HG03457 (cell line): ENCODE measurements at regions not wholly inside any gene's neighbourhood (a gene's known extent, or its start where the extent isn't known, plus 50 kb on each side); places are given as distances from the start of the nearest gene placed in this dataset.
"Not testable (repeated sequence)": the region's sequence is repeated elsewhere in the genome, so short reads cannot be mapped to it uniquely, and the experiment has no call there.

ENCODE experiments used
- ATAC-seq: cut with Tn5 transposase; IDR thresholded peaks from one replicate; pipeline ENCODE4 v1.9.1; 2021; ENCODE audit warnings: moderate number of reproducible peaks; ENCODE audit not compliant: unreplicated experiment

DNA sequence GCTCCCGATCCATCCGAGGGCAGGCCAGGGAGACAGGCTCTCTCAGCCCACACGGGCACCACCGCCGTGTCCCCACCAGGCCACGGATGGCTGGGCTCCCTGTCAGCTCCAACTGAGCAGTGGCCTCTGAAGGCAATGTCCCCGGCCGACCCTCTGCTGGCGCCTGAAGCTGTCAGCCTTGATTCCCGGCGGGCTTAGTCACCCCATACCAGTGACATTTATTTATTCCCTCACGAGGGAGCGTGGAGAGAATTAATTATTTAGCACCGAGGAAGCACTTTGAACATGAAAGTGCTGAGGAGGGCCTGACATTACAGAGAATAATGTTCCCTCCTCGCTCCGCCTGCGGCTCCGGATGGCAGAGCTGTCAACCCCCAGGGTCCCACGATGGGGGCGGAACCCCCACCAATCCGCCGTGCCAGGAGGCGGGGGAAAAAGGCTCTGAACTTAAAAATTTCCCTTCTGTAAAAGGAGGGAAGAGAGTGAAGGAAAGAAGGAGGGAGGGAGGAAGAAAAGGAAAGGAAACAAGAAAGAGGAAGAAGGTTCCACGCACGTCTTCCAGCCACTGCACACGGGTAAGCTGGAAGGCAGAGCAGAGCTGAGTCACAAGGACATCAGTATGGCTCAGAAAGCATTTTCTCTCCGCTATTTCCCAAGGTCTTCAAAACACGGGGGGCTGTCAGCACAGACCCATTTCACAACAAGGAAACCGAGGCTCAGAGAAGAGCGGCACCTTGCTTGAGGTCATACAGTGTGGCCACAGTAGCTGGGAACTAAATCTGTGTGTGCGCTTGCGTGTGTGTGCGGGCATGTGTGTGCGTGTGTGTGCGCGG is 108.7 kb upstream of the NCOR2 start:
- ATAC-seq = no peak

DNA sequence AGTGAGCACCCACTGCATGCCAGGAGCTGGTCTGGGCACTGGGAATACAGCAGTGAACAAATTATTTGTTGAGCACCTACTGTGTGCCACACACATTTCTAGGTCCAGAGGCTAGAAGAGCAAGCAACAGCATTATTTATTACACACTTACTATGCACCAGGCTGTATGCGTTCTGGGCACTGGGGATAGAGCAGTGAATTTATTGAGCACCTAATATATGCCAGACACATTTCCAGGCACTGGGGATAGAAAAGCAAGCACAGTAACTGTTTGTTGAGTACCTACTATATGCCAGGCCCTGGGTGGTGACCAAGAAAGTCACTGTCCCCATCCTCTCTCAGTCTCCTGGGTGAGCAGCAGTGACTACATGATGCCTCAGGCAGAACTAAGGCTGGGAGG is 107.5 kb upstream of the NCOR2 start:
- ATAC-seq = no peak

DNA sequence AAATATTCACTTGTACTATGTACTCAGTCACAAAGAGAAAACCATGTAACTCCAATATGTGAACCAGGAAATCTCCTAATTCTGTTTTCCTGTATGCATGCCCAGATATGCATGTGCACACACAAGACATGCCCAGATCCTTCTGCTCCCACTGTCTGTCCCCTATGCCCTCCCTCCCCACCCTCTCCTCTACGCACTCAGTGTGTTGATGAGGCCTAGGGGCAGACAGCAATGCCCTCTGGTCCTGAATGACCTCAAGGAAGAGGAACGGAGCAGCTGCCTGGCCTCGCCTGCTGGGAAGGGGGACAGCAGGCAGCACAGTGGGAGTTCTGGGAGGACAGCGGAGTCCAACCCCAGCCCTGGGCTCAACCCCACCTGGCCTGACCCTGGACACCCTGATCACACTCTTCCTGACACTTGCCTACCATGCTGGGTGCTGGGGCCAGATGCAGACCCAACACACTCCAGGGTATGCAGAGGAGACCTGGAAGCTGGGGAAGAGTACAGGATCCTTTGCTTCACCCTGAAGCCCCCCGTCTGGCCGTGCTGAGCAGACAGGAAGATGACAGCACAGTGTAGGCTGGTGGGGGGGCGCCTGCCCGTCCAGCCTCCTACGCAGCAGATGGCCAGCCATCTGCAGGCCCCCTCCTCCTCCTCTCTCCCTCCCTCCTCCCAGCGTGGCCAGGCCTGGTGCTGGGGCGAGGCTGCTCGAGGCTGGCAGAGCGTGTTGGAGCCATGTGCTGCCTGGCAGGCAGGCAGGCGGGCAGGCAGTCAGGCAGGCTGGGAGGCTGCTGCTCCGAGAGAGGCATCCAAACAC is 106.6 kb upstream of the NCOR2 start:
- ATAC-seq = no peak

DNA sequence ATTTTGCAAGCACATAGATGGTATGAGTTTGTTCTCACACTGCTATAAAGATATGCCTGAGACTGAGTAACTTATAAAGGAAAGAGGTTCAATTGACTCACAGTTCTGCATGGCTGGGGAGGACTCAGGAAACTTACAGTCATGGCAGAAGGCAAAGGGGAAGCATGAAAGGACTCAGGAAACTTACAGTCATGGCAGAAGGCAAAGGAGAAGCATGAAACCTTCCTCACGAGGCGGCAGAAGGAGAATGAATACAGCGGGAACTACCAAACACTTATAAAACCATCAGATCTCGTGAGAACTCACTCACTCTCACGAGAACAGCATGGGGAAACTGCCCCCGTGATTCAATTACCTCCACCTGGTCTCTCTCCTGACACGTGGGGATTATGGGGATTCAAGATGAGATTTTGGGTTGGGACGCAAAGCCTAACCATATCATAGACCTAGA is 101.9 kb upstream of the NCOR2 start:
- ATAC-seq = not testable (repeated sequence)

DNA sequence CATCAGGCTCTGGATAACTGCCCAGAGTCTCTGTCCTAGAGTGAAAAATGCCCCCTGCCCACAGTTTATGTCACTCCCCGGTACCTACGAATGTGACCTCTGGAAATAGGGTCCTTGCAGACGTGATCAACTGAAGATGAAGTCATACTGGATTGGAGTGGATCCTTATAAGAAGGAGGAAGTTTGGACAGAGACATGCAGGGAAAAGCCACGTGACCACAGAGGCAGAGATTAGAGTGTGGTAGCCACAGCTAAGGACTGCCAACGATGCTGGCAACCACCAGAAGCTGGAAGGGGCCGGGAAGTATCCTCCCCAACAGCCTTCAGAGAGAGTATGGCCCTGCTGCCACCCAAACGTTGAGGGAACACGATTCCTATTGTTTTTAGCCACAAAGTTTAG is 101.2 kb upstream of the NCOR2 start:
- no peak for ATAC-seq

DNA sequence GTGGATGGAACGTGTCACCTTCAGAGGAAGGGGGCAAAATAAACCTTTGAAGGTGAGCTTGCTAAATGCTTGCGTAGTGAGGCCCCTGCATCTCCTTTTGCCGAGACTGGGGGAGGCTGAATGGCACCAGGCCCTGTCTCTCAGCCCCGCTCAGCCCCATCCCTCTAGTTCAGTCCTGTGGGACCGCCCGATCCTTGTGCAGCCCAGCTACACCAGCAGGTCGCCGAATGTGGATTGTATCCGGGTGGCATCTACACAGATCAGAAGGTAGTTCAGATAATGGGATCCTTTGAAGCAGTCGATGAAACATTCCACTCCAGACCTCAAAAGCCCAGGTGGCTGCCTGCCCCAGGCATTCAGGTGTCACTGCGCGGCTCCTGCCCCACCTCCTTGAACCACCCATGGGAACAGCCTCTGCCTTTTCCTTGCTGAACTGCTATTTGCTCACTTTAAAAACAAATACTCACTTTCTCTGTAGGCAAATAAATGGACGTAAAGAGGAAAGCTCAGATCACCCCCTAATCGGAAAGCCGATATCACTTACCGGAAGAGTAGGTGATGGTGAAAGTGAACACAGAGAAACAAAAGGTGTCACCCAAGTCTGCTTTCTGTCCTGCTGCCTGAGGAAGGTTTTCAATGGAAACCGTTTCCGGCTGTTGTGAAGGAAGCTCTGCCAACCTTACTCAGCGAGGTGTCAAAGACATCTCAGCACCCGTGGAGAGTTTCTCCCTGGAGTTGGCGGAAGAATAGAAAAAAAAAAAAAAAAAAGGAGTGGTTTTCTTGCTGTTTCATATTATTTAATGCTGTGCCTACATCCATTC is 100.3 kb upstream of the NCOR2 start:
- no peak for ATAC-seq

DNA sequence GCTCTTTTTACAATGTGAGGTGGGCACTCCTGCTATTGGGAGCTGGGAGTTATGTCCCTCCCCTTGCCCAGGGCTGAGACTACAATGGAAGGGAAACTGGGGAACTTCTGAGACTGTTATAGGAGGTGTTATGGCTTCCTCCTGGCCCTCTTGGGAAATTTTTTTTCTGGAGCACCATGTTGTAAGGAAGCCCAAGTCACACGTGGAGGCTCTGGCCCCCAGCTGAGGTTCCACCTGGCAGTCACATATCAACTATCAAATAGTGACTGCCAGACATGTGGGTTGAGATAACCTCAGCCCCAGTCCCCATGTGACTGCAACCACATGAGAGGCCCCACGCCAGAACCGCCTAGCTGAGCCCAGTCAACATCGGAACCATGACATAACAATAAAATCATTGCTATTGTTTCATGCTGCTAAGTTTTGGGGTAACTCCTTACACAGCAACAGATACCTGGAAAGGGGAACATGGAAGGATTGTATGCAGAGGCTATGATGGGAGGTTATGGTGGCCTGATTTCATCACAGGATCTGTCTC is 99.4 kb upstream of the NCOR2 start:
- no peak for ATAC-seq

DNA sequence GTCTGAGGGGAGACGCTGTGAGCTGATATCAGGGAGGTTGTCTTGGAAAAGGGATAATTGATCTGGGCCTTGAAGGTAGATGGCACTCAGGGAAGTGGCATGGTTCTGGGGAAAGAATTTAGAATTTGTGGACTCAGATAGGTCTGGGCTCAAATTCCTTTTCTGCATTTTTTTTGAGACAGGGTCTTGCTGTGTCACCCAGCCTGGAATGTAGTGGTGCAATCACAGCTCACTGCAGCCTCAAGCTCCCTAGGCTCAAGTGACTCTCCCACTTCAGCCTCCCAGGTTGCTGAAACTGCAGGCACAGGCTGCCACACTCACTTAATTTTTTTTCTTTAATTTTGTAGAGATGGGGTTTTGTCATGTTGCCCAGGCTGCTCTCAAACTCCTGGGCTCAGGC is 98.1 kb upstream of the NCOR2 start:
- ATAC-seq = no peak

DNA sequence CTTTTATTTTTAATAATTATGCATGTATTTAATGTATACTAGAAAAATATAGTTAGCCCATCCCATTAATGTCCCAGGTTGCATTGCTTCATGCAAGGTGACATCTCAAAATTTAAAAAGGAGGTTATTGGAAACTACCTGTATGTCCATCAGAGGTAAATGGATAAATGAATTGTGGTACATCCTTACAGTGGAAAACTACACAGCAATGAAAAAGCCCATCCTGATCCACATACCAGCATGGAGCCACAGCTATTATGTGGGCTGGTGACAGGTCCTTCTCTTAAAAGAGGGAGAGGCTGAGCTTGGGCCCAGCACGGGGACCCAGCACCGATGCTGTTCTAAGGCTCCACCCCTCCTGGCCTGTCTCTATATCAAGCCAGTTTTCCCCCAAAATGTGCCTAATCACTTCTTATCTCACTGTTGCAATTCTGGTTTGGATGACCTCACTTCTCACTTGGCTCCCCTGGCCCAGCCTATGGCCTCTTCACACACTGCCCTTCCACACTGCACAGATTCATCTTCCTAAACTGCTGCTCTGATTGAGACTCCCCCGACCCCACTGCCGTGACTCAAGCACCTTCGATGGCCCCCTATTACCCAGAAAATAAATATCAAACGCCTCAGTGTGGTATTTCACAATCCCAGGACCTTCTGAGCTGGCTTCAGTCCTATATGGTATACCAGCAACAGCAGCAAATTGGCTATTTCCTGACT is 97.1 kb upstream of the NCOR2 start:
- ATAC-seq = no peak

DNA sequence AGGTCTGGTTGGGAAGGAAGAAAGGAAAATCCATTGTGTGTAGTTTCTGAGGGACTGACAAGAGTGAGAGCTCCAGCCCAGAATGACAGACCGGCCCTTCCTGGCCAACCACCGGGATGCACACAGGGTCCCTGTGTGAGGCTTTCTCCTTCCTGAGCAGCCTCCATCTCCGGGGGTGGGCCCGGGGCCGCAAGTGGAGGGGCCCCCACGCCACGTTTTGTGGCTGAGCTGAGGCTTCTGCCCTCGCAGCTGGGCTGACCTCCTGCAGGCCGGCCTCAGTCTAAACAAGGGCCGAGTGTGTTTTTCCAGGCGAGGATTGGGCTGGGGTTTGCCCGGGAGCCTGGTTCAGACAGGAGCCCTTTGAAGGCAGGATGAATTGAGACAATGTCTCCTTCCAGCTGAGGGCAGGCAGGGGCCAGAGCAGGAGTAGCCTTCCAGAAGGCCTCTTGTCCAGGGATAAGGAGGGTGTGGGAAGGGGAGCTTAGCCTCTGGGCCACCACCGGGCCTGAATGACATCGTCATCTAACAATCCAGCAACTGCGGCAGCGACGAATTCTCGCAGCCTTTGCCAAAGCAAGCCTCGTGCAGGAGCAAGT is 96.5 kb upstream of the NCOR2 start:
- ATAC-seq = no peak

DNA sequence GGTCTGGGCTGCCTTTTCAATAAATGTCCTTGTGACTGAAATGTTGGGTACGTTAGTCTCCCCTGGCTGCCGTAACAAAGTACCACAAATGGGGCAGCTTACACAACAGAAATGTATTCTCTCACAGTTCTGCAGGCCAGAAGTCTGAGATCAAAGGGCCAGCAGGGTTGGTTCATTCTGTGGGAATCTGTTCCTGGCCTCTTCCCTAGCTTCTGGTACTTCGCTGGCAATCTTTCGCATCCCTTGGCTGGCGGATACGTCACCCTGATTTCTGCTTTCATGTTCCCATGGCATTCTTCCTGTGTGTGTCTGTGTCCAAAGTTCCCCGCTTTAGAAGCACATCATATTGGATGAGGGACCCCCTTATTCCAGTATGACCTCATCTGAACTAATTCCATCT is 95.8 kb upstream of the NCOR2 start:
- no peak for ATAC-seq

DNA sequence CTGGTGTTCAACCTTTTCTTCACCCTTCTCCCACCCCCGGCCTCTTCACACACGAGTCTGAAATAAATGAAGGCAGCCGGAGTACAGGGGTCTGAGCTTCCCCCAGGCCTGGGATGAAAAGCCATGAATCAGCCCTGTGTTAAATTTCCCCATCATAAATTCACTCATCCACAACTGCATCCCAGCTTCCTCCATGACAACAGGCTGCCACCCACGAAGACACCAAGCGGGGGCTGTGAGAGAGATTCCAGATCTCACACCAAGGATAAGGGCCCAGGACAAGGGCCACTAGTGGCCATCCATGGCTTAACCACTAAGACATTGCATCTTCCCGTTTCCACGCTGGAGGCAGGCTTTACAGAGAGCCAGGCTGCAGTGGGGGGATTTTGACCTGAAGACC is 93.9 kb upstream of the NCOR2 start:
- ATAC-seq = no peak

DNA sequence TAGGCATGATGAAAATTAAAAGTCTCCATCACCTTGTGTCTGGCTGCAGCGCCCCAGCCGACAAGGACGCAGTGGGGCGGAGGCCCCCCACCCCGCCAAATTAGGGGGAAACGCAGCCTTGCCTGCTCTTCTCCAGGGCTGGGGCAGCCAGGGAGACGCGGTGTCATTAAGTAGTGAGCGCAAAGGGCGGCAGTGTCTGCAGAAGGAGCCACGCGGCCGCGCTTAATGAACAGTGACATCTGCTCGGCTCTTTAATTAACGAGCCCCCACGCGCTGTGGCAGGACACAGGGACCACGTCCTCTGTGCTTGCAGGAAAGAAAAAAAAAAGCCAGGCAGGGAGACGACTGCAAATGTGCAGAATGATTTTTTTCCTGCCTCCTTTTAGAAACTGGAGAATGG is 93.4 kb upstream of the NCOR2 start:
- ATAC-seq = no peak

DNA sequence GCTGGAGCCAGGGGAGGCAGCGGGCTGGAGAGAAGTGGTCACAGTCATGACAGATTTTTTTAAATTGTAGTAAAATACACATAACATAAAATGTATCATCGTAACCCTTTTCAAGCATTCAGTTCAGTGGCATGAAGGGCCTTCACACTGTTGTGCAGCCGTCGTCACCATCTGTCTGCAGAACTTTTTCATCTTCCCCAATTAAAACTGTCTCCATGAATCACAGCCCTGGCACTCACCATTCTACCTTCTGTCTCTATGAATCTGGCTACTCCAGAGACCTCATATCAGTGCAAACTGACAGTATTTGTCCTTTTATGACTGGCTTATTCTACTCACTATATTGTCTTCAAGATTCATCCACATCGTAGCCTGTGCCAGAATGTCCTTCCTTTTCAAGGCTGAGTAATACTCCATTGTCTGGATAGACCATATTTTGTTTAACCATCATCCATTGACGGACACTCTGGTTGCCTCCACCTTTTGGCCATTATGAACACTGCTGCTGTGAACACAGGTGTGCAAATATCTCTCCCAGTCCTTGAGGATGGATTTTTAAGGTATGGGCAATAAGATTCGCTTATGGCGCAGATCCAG is 91.5 kb upstream of the NCOR2 start:
- no peak for ATAC-seq

DNA sequence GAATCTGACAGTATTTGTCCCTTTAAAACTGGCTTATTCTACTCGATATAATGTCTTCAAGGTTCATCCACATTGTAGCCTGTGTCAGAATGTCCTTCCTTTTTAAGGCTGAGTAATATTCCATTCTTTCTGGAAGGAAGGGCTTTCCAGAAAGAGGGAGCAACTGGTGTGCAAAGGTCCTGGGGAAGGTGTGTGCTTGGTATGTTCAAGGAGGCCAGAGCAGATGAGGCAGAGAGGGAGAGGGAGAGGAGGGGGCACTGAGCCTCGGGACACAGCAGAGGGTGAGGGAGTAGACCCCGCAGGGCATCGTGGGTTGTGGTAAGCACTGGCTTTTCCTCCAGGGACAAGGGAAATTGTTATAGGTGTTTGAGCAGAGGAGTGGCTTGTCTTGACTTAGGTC is 90.9 kb upstream of the NCOR2 start:
- ATAC-seq = no peak

DNA sequence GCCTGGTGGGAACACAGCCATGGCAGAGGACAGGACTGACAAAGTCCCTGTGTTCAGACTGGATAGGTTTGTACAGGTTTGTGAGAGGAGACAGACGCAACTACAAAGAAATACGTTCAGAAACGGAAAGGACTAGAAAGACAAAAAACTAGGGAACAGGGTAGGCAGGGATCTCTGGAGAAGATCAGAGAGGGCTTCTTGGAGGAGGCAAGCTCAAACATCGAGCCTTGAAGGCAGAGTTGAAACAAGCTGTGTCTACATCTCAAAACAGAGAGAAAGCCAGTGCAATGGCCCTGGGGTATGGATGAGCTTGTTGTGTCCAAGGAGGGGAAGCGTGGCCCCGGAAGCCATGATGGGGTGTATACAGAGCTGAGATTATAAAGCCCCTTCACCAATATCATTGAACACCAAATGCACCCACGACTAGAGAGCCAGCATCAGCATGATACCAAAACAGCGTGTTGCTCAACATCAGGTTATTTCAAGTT is 89.6 kb upstream of the NCOR2 start:
- ATAC-seq = no peak

DNA sequence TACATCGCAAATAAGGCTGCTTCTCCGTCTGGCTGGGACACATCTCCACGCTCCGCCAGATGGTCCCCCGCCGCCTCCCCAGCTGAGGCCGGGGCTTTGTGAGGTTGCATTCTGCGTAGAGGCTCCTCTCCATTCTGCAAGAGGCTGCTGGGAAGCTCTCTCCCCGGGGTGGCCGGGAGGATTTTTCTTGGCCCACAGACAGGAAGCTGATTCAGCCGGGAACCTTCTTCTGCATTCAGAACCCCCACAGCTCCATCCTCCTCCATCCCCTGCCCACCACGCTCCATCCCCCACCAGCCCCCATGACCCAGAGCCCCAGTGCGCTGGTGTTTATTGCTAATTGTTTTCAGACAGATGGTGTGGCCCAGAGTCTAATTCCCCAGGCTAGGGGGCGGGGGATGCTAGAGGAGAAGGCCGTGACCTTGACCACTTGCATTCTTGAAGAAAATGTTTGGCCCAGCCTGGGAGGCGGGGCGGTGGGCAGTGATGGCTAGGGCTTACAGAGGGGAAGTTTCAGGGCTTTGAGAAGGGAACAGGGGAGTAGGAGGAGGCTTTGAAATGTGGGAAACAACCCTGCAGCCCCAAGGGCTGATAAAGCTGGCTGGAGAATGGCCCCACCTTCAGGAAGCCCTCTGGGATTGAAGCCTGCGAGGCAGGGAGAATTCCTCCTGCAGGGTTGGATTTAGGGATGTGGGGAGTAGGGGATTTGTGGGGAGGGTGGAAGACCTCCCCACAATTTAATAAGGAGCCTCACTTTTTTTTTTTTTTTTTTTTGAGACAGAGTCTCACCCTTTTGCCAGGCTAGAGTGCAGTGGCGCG is 88.5 kb upstream of the NCOR2 start:
- no peak for ATAC-seq

DNA sequence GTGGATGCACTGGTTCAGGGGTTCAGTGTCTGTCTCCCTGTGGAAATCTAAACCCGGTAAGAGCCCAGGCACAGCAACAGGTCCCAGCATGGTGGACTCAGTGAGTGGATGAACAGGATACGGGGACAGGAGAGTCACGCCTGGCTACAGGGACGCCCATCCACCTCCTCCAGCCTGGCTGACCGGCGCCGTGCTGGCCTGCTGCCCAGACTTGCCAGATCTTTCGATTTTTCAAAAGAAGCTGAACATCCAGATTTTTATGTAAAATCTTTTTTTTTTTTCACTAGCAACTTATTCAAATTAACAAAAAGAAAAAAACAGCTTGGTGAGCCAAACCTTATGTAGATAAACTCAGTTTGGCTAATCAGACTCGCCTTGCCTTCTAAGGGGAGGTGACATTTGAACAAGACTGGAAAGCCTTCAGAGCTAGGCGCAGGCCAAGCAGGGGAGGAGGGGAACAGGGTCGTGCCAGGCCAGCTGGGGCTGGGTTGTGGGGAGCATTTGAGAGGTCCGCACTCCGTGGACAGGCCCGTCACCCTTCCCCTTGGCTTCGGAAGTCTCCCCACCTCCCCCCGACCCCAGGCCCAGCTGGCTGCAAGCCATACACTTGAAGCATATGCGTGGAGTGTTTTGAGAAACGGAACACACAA is 87.8 kb upstream of the NCOR2 start:
- ATAC-seq = no peak
